ENCODE measurements at regions not wholly inside any gene's neighbourhood (a gene's known extent, or its start where the extent isn't known, plus 50 kb on each side); places are given as distances from the start of the nearest gene placed in this dataset.
A peak's percentile ranks its signal among the peaks of the same experiment; 100 is the strongest.

GRCh38 chr7:121621937-121622336, 225.8 kb upstream of the FAM3C start:
- no peak overlapping the region for H2AFZ ChIP-seq (ENCODE audit: low read depth, low read length, poor library complexity, severe bottlenecking)
- no peaks in the 10 kb centered on the region for H3K27me3 ChIP-seq (ENCODE audit: insufficient read depth, low read length)
- H3K79me2 ChIP-seq (ENCODE audit: insufficient read depth, low read length), result no peaks in the 10 kb centered on the region
- ChIA-PET RAD21 (ENCODE audit: low non-redundant PET in 1 of 2, low total read pairs in 2 of 2, uncharacterized antibody in 2 of 2, unreplicated experiment in 2 of 2) (no interaction called here), POLR2A (no interaction called here), CTCF (no interaction called here)
- no peaks in the 10 kb centered on the region for H3K36me3 ChIP-seq (ENCODE audit: control insufficient read depth in 1 of 2, insufficient read depth in 2 of 2, low read length in 2 of 2)
- H3K9ac ChIP-seq (ENCODE audit: low read length), result no peak overlapping the region
- intact Hi-C loops (cut with micrococcal nuclease), result no loop called here
- no peaks in the 10 kb centered on the region for H3K4me1 ChIP-seq (ENCODE audit: control insufficient read depth in 1 of 2, insufficient read depth in 2 of 2, low read length in 2 of 2)
- no peak overlapping the region for H3K4me3 ChIP-seq (replicated peaks in 1 of 2; ENCODE audit: low read depth in 1 of 2, low read length in 2 of 2)
- H4K20me1 ChIP-seq (ENCODE audit: insufficient read depth), result no peaks in the 10 kb centered on the region
- peaks cover 0 to 6% of the 10 kb centered on the region in 2 experiments; a peak in 1 of 4 replicates for H3K9me3 ChIP-seq (ENCODE audit: control insufficient read depth in 1 of 2, insufficient read depth in 1 of 2, low read depth in 1 of 2, low read length in 2 of 2)
- TF ChIP-seq ZBTB33 (IDR thresholded peaks at IDR 0.05; ENCODE audit: extremely low read depth, insufficient replicate concordance, low read length) (no peak), YY1 (IDR thresholded peaks at IDR 0.05; ENCODE audit: extremely low read depth, insufficient replicate concordance, low read depth, low read length) (no peak), EZH2phosphoT487 (IDR thresholded peaks at IDR 0.05; ENCODE audit: borderline replicate concordance) (no peak), MAX (IDR thresholded peaks at IDR 0.05) (no peak), ZNF274 (IDR thresholded peaks at IDR 0.05; ENCODE audit: low read depth, low read length) (no peak)
- no TSS peak for BruUV-seq (replicated peaks)
- ATAC-seq (no peak), DNase-seq (ENCODE audit: low read depth, low spot score) (no peak)
- H3K4me2 ChIP-seq (ENCODE audit: low read length), result no peak overlapping the region
- H3K27ac ChIP-seq (ENCODE audit: low read depth, low read length), result no peak overlapping the region
- H3K9me2 ChIP-seq (ENCODE audit: insufficient read depth), result no peaks in the 10 kb centered on the region

- TF ChIP-seq ELF1 (IDR thresholded peaks at IDR 0.05; ENCODE audit: borderline replicate concordance, low read depth), result no peak
- TF ChIP-seq EZH2phosphoT487 (IDR thresholded peaks at IDR 0.05; ENCODE audit: borderline replicate concordance), result no peak
- TF ChIP-seq CTCF (IDR thresholded peaks at IDR 0.05 in 2 of 3, conservative IDR thresholded peaks at IDR 0.05 in 1 of 3; ENCODE audit: borderline replicate concordance in 1 of 3, insufficient read depth in 1 of 3, low read depth in 2 of 3, low read length in 2 of 3), result no peak
- no peak for TF ChIP-seq ZFX (IDR thresholded peaks at IDR 0.05)
Measured at GRCh38 chr7:121620953-121621606, 225.0 kb upstream of the FAM3C start.

More at GRCh38 chr7:121620953-121621606, 225.0 kb upstream of the FAM3C start:
- Histone ChIP-seq H2AFZ (ENCODE audit: low read depth, low read length, poor library complexity, severe bottlenecking) (peak overlapping the region; percentile 40), H3K9me3 (ENCODE audit: control insufficient read depth in 1 of 2, insufficient read depth in 1 of 2, low read depth in 1 of 2, low read length in 2 of 2) (peaks cover 0 to 6% of the 10 kb centered on the region in 2 experiments; a peak in 1 of 4 replicates), H3K36me3 (ENCODE audit: control insufficient read depth in 1 of 2, insufficient read depth in 2 of 2, low read length in 2 of 2) (no peaks in the 10 kb centered on the region), H3K27ac (ENCODE audit: low read depth, low read length) (no peak overlapping the region), H4K20me1 (ENCODE audit: insufficient read depth) (no peaks in the 10 kb centered on the region), H3K4me3 (replicated peaks in 1 of 2; ENCODE audit: low read depth in 1 of 2, low read length in 2 of 2) (no peak overlapping the region), H3K4me2 (ENCODE audit: low read length) (no peak overlapping the region), H3K4me1 (ENCODE audit: control insufficient read depth in 1 of 2, insufficient read depth in 2 of 2, low read length in 2 of 2) (no peaks in the 10 kb centered on the region), H3K9ac (ENCODE audit: low read length) (no peak overlapping the region), H3K9me2 (ENCODE audit: insufficient read depth) (no peaks in the 10 kb centered on the region), H3K27me3 (ENCODE audit: insufficient read depth, low read length) (no peaks in the 10 kb centered on the region), H3K79me2 (ENCODE audit: insufficient read depth, low read length) (no peaks in the 10 kb centered on the region)
- ChIA-PET POLR2A (interaction anchor here (0.7 kb wide), 1 partner anchor 221 kb away, joined by 3 read pairs; no protein-coding TSS in a partner anchor), RAD21 (ENCODE audit: low non-redundant PET in 1 of 2, low total read pairs in 2 of 2, uncharacterized antibody in 2 of 2, unreplicated experiment in 2 of 2) (interaction anchor here in 1 of 2 experiments (0.8 kb wide), 1 partner anchor 58 kb away, joined by 6 read pairs; no protein-coding TSS in a partner anchor), CTCF (no interaction called here)
- intact Hi-C loops (cut with micrococcal nuclease), result no loop called here
- ATAC-seq (no peak), DNase-seq (ENCODE audit: low read depth, low spot score) (no peak)
- BruUV-seq (replicated peaks), result no TSS peak
